Neural progenitor cell (in vitro differentiated cells): ENCODE measurements at regions not wholly inside any gene's neighbourhood (a gene's known extent, or its start where the extent isn't known, plus 50 kb on each side); places are given as distances from the start of the nearest gene placed in this dataset.

Experiments used
- DNase-seq: peaks from one replicate; pipeline ENCODE4 v3.0.0-alpha.2; 2016; ENCODE audit warnings: low spot score
- H2AFZ ChIP-seq: fragments of 200-600 bp; sonication (generic); replicated peaks from 2 replicates; pipeline ENCODE4 v1.6.1; 2016; ENCODE audit warnings: antibody characterized with exemption
- H3F3A ChIP-seq: fragments of 200-600 bp; sonication (generic); 2 replicates; pipeline ENCODE4 v1.6.1; 2016; ENCODE audit warnings: antibody characterized with exemption, low read depth
- H3K27ac ChIP-seq: fragments of 200-600 bp; sonication (generic); 2 replicates; pipeline ENCODE4 v1.5.1; 2016; ENCODE audit warnings: mild to moderate bottlenecking
- H3K27me3 ChIP-seq: fragments of 200-600 bp; sonication (generic); 2 replicates; pipeline ENCODE4 v1.6.1; 2016; ENCODE audit warnings: mild to moderate bottlenecking, moderate library complexity
- H3K36me3 ChIP-seq: fragments of 200-600 bp; sonication (generic); 2 replicates; pipeline ENCODE4 v1.5.1; 2016
- H3K4me1 ChIP-seq: fragments of 200-600 bp; sonication (generic); 2 replicates; pipeline ENCODE4 v1.6.1; 2016; ENCODE audit warnings: mixed run types
- H3K4me2 ChIP-seq: fragments of 200-600 bp; sonication (generic); 2 replicates; pipeline ENCODE4 v1.6.1; 2016
- H3K4me3 ChIP-seq: fragments of 200-600 bp; sonication (generic); 2 replicates; pipeline ENCODE4 v1.5.1; 2016
- H3K79me2 ChIP-seq: fragments of 200-600 bp; sonication (generic); 2 replicates; pipeline ENCODE4 v1.6.1; 2016; ENCODE audit warnings: low read depth
- H3K9ac ChIP-seq: fragments of 200-600 bp; sonication (generic); 2 replicates; pipeline ENCODE4 v1.6.1; 2016
- H3K9me3 ChIP-seq: fragments of 200-600 bp; sonication (generic); 2 replicates; pipeline ENCODE4 v1.5.1; 2016; ENCODE audit warnings: low read depth
- H4K20me1 ChIP-seq: fragments of 200-600 bp; sonication (generic); 2 replicates; pipeline ENCODE4 v1.6.1; 2016; ENCODE audit warnings: low read depth
- H3K27ac Mint-ChIP-seq: 3 replicates; pipeline ENCODE4 v1.8.0; 2021; ENCODE audit warnings: mixed read lengths
- H3K27me3 Mint-ChIP-seq: 2 replicates; pipeline ENCODE4 v1.8.0; 2022; ENCODE audit warnings: low read depth, mild to moderate bottlenecking, inconsistent platforms, moderate library complexity, mixed read lengths; ENCODE audit not compliant: insufficient read depth
- H3K36me3 Mint-ChIP-seq: 3 replicates; pipeline ENCODE4 v1.8.0; 2021; ENCODE audit warnings: mixed read lengths
- H3K4me1 Mint-ChIP-seq: 3 replicates; pipeline ENCODE4 v1.8.0; 2021; ENCODE audit warnings: mixed read lengths
- H3K4me3 Mint-ChIP-seq: 3 replicates; pipeline ENCODE4 v1.8.0; 2021; ENCODE audit warnings: mild to moderate bottlenecking, moderate library complexity, mixed read lengths
- H3K9me3 Mint-ChIP-seq: 3 replicates; pipeline ENCODE4 v1.8.0; 2020; ENCODE audit warnings: mixed read lengths
- CTCF ChIP-seq: fragments of 200-600 bp; sonication (generic); IDR thresholded peaks from 2 replicates; pipeline ENCODE4 v1.5.1; 2017; ENCODE audit warnings: antibody characterized with exemption, mild to moderate bottlenecking
- EZH2 ChIP-seq: fragments of 200-600 bp; sonication (generic); IDR thresholded peaks from 2 replicates; pipeline ENCODE4 v1.6.1; 2017; ENCODE audit warnings: antibody characterized with exemption, mild to moderate bottlenecking, moderate library complexity
- EZH2phosphoT487 ChIP-seq: fragments of 200-600 bp; sonication (generic); IDR thresholded peaks from 2 replicates; pipeline ENCODE4 v1.6.1; 2017; ENCODE audit warnings: antibody characterized with exemption

DNA sequence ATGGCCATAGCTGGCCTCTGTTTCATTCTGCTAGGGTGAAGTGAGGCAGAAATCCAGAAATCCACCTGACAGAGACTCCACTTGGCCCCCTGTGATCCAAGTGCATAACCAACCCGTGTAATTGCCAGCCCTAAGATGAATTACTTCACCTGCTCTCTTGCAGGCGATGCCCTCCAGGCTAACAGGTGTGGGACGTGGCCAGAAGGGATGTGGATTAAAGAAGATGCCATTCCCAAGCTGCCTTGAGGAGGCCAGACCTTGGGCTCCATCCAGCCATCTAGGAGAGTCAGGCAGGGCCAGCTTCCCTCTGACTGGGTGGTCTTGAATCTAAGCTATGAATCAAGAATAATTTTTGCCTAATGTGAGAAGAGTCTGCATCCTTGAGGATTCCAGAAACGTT is 154.5 kb upstream of the BNIP2 start:
- Mint-ChIP-seq H3K4me1 (peaks cover 17% of the 10 kb centered on the region), H3K27me3 (peaks cover 4% of the 10 kb centered on the region)

GRCh38 chr15:59841036-59841435 is 151.9 kb upstream of the BNIP2 start:
- TF ChIP-seq EZH2phosphoT487 (no peak), CTCF (no peak), EZH2 (no peak)
- Histone ChIP-seq H3K4me3 (no peak overlapping the region), H3F3A (no peaks in the 10 kb centered on the region), H3K4me2 (no peak overlapping the region), H4K20me1 (no peaks in the 10 kb centered on the region), H3K9me3 (no peaks in the 10 kb centered on the region), H3K27ac (no peak overlapping the region), H3K27me3 (no peaks in the 10 kb centered on the region), H3K4me1 (peaks cover 4% of the 10 kb centered on the region), H2AFZ (no peak overlapping the region), H3K9ac (no peak overlapping the region), H3K79me2 (no peaks in the 10 kb centered on the region), H3K36me3 (no peaks in the 10 kb centered on the region)
- Mint-ChIP-seq H3K27ac (no peak overlapping the region), H3K4me1 (peaks cover 23% of the 10 kb centered on the region), H3K4me3 (no peak overlapping the region), H3K27me3 (peaks cover 4% of the 10 kb centered on the region), H3K9me3 (no peaks in the 10 kb centered on the region), H3K36me3 (no peaks in the 10 kb centered on the region)
- no peak for DNase-seq

More for the DNA sequence above, 154.5 kb upstream of the BNIP2 start:
- TF ChIP-seq EZH2 (no peak), CTCF (no peak), EZH2phosphoT487 (no peak)
- Histone ChIP-seq H3K9ac (no peak overlapping the region), H3F3A (no peaks in the 10 kb centered on the region), H2AFZ (no peak overlapping the region), H3K27ac (no peak overlapping the region), H3K4me3 (no peak overlapping the region), H3K4me1 (peaks cover 4% of the 10 kb centered on the region), H4K20me1 (no peaks in the 10 kb centered on the region), H3K79me2 (no peaks in the 10 kb centered on the region), H3K9me3 (no peaks in the 10 kb centered on the region), H3K27me3 (no peaks in the 10 kb centered on the region), H3K36me3 (no peaks in the 10 kb centered on the region), H3K4me2 (no peak overlapping the region)
- H3K4me3 Mint-ChIP-seq: no peak overlapping the region
- no peak for DNase-seq
- H3K9me3 Mint-ChIP-seq: no peaks in the 10 kb centered on the region
- no peak overlapping the region for H3K27ac Mint-ChIP-seq
- no peaks in the 10 kb centered on the region for H3K36me3 Mint-ChIP-seq

DNA sequence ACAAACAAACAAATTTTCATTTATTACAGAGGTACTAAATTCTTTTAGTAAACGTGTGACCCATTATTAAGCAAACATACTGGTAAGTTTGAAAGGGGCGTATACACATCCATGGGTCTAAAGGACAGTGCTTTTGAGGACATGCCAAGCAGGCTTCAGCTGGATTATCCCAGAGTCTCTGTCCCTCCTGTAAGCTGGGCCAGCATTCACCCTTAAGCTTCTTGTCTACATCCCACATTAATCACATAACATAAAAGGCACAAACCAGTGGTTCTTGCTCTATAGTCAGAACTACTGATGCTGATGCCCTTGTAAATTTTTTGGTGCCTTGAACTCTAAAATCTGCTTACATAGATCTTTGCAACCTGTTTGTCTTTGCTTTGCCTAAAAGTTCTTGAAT is 150.8 kb upstream of the BNIP2 start:
- H3K4me1 ChIP-seq: peaks cover 4% of the 10 kb centered on the region
- H3K36me3 ChIP-seq: no peaks in the 10 kb centered on the region
- H3K4me1 Mint-ChIP-seq: peaks cover 23% of the 10 kb centered on the region
- no peaks in the 10 kb centered on the region for H3K79me2 ChIP-seq
- no peak overlapping the region for H3K4me3 Mint-ChIP-seq
- DNase-seq: peak; percentile 33
- H3K9ac ChIP-seq: no peak overlapping the region
- H2AFZ ChIP-seq: no peak overlapping the region
- H3K27ac ChIP-seq: no peak overlapping the region
- no peaks in the 10 kb centered on the region for H3K36me3 Mint-ChIP-seq
- peaks cover 4% of the 10 kb centered on the region for H3K27me3 Mint-ChIP-seq
- no peaks in the 10 kb centered on the region for H3K27me3 ChIP-seq
- no peak overlapping the region for H3K4me3 ChIP-seq
- no peak overlapping the region for H3K27ac Mint-ChIP-seq
- no peaks in the 10 kb centered on the region for H4K20me1 ChIP-seq
- H3K9me3 Mint-ChIP-seq: no peaks in the 10 kb centered on the region
- H3K4me2 ChIP-seq: no peak overlapping the region
- H3F3A ChIP-seq: no peaks in the 10 kb centered on the region
- TF ChIP-seq EZH2phosphoT487 (no peak), EZH2 (no peak), CTCF (no peak)
- no peaks in the 10 kb centered on the region for H3K9me3 ChIP-seq

GRCh38 chr15:59838900-59839299 is 149.8 kb upstream of the BNIP2 start:
- peaks cover 23% of the 10 kb centered on the region for H3K4me1 Mint-ChIP-seq
- H4K20me1 ChIP-seq: no peaks in the 10 kb centered on the region
- no peak for TF ChIP-seq CTCF
- TF ChIP-seq EZH2phosphoT487: no peak
- TF ChIP-seq EZH2: no peak
- H2AFZ ChIP-seq: no peak overlapping the region
- H3K9ac ChIP-seq: no peak overlapping the region
- DNase-seq: no peak
- no peaks in the 10 kb centered on the region for H3K9me3 ChIP-seq
- H3K27me3 Mint-ChIP-seq: peaks cover 4% of the 10 kb centered on the region
- H3K9me3 Mint-ChIP-seq: no peaks in the 10 kb centered on the region
- peaks cover 4% of the 10 kb centered on the region for H3K4me1 ChIP-seq
- no peaks in the 10 kb centered on the region for H3K79me2 ChIP-seq
- H3K27ac Mint-ChIP-seq: peak overlapping the region; percentile 57
- no peaks in the 10 kb centered on the region for H3K36me3 Mint-ChIP-seq
- H3K27ac ChIP-seq: no peak overlapping the region
- no peaks in the 10 kb centered on the region for H3F3A ChIP-seq
- H3K4me3 ChIP-seq: no peak overlapping the region
- no peaks in the 10 kb centered on the region for H3K36me3 ChIP-seq
- no peak overlapping the region for H3K4me3 Mint-ChIP-seq
- no peaks in the 10 kb centered on the region for H3K27me3 ChIP-seq
- no peak overlapping the region for H3K4me2 ChIP-seq
